Daoy (cell line): ENCODE measurements at regions not wholly inside any gene's neighbourhood (a gene's known extent, or its start where the extent isn't known, plus 50 kb on each side); places are given as distances from the start of the nearest gene placed in this dataset.
A peak's percentile ranks its signal among the peaks of the same experiment; 100 is the strongest.
"Not testable (repeated sequence)": the region's sequence is repeated elsewhere in the genome, so short reads cannot be mapped to it uniquely, and the experiment has no call there.

Experiments used
- DNase-seq: peaks from one replicate; pipeline ENCODE4 v3.0.0-alpha.2; 2015; ENCODE audit warnings: low read depth

- DNase-seq, result no peak
Measured at GRCh38 chr12:131436922-131437705, 273.8 kb upstream of the SFSWAP start.

- DNase-seq, result no peak
Measured at GRCh38 chr12:131437706-131438492, 273.0 kb upstream of the SFSWAP start.

GRCh38 chr12:131438493-131438835 is 272.4 kb upstream of the SFSWAP start:
- DNase-seq, result not testable (repeated sequence)

- DNase-seq, result peak; percentile 36
Measured at GRCh38 chr12:131438881-131439280, 272.0 kb upstream of the SFSWAP start.

GRCh38 chr12:131439752-131440151 is 271.1 kb upstream of the SFSWAP start:
- DNase-seq, result not testable (repeated sequence)

- DNase-seq, result not testable (repeated sequence)
Measured at GRCh38 chr12:131440209-131441059, 270.5 kb upstream of the SFSWAP start.

- DNase-seq, result no peak
Measured at GRCh38 chr12:131441060-131441396, 269.9 kb upstream of the SFSWAP start.

- DNase-seq, result no peak
Measured at GRCh38 chr12:131441638-131442336, 269.1 kb upstream of the SFSWAP start.

GRCh38 chr12:131442337-131442918 is 268.5 kb upstream of the SFSWAP start:
- no peak for DNase-seq

- DNase-seq, result no peak
Measured at GRCh38 chr12:131443019-131444000, 267.6 kb upstream of the SFSWAP start.

GRCh38 chr12:131444220-131445164 is 266.4 kb upstream of the SFSWAP start:
- no peak for DNase-seq

GRCh38 chr12:131445184-131445774 is 265.6 kb upstream of the SFSWAP start:
- no peak for DNase-seq

- DNase-seq, result no peak
Measured at GRCh38 chr12:131445795-131446194, 265.1 kb upstream of the SFSWAP start.

GRCh38 chr12:131447636-131448035 is 263.3 kb upstream of the SFSWAP start:
- DNase-seq, result not testable (repeated sequence)

- DNase-seq, result no peak
Measured at GRCh38 chr12:131448254-131448795, 262.6 kb upstream of the SFSWAP start.

GRCh38 chr12:131449027-131449426 is 261.9 kb upstream of the SFSWAP start:
- DNase-seq, result no peak

- no peak for DNase-seq
Measured at GRCh38 chr12:131452444-131452860, 258.4 kb upstream of the SFSWAP start.
